GM12892 (cell line): ENCODE measurements at regions not wholly inside any gene's neighbourhood (a gene's known extent, or its start where the extent isn't known, plus 50 kb on each side); places are given as distances from the start of the nearest gene placed in this dataset.

Experiments used
- POLR2A ChIP-seq: IDR thresholded peaks from 2 replicates; pipeline ENCODE4 v1.6.1; 2011; ENCODE audit warnings: low read depth, low read length, control low read depth
- POLR2AphosphoS5 ChIP-seq: IDR thresholded peaks from 2 replicates; pipeline ENCODE4 v1.6.1; 2011; ENCODE audit warnings: low read depth, low read length, control low read depth
- TAF1 ChIP-seq: IDR thresholded peaks from 2 replicates; pipeline ENCODE4 v1.6.1; 2011; ENCODE audit warnings: low read depth, mild to moderate bottlenecking, control low read depth, low read length, borderline replicate concordance

- TF ChIP-seq TAF1 (no peak), POLR2A (no peak), POLR2AphosphoS5 (no peak)
These were observed 169.9 kb downstream of the DICER1 start for GRCh38 chr14:94987409-94987808.
